GM12878 (cell line): ENCODE measurements at regions not wholly inside any gene's neighbourhood (a gene's known extent, or its start where the extent isn't known, plus 50 kb on each side); places are given as distances from the start of the nearest gene placed in this dataset.

ENCODE experiments used
- ATAC-seq: fragments of 200-7000 bp; cut with Tn5 transposase; 3 replicates; pipeline ENCODE4 v1.9.1; 2020; ENCODE audit warnings: mild to moderate bottlenecking, moderate library complexity
- BruUV-seq: library from RNA; stranded (reverse); fragments of 400-500 nt; replicated peaks from 2 replicates; lab custom pipeline; 2021; lab: Mats Ljungman, UMichigan
- CTCF ChIA-PET: fragments of 300-600 bp; sonication (Branson Sonifier 250); formaldehyde crosslinking; extraction: SDS; loops from one replicate; lab custom pipeline; 2021; ENCODE audit warnings: inconsistent platforms; lab: Yijun Ruan, JAX
- POLR2A ChIA-PET: fragments of 350-600 bp; formaldehyde crosslinking; extraction: SDS; loops from one replicate; lab custom pipeline; 2021; ENCODE audit warnings: inconsistent platforms; lab: Charles Lee
- RAD21 ChIA-PET: fragments of 300-600 bp; sonication (Branson Sonifier 250); formaldehyde crosslinking; loops from one replicate; lab custom pipeline; 2023; ENCODE audit warnings: antibody characterized with exemption; ENCODE audit not compliant: unreplicated experiment; lab: Charles Lee
- SMC1A ChIA-PET: fragments of 300-600 bp; sonication (Branson Sonifier 250); formaldehyde crosslinking; loops from one replicate; lab custom pipeline; 2023; ENCODE audit not compliant: unreplicated experiment, uncharacterized antibody; lab: Charles Lee
- DNase-seq: peaks from one replicate; pipeline ENCODE4 v3.0.0-alpha.2; 2011; ENCODE audit warnings: low read depth, low spot score
- FAIRE-seq: peaks from 3 replicates; lab custom pipeline; 2011; peaks lifted over from hg19 to GRCh38; lab: Jason Lieb, UNC
- H2AFZ ChIP-seq: 2 replicates; pipeline ENCODE4 v1.6.0; 2011; ENCODE audit warnings: low read depth, low read length, control low read depth; ENCODE audit not compliant: control insufficient read depth
- H3K27ac ChIP-seq: 2 replicates; pipeline ENCODE4 v1.5.1; 2011; ENCODE audit warnings: control low read depth; ENCODE audit not compliant: control insufficient read depth, insufficient read depth
- H3K27me3 ChIP-seq, 2 experiments: replicated peaks in 1 of 2; 2 replicates each; pipeline versions ENCODE4 v1.6.0 to v1.6.1; 2011; ENCODE audit warnings: low read length in 1 of 2; ENCODE audit not compliant: control insufficient read depth in 2 of 2, insufficient read depth in 2 of 2
- H3K36me3 ChIP-seq, 2 experiments: 2 replicates each; pipeline ENCODE4 v1.5.1; 2011; ENCODE audit warnings: low read length in 1 of 2; ENCODE audit not compliant: control insufficient read depth in 2 of 2, insufficient read depth in 2 of 2
- H3K4me1 ChIP-seq: 2 replicates; pipeline ENCODE4 v1.6.1; 2011; ENCODE audit warnings: mild to moderate bottlenecking, low read length, moderate library complexity, mixed read lengths; ENCODE audit not compliant: control insufficient read depth, insufficient read depth
- H3K4me2 ChIP-seq: 2 replicates; pipeline ENCODE4 v1.6.0; 2011; ENCODE audit warnings: control low read depth; ENCODE audit not compliant: control insufficient read depth, insufficient read depth
- H3K4me3 ChIP-seq: fragments of 200-600 bp; sonication (generic); 2 replicates; pipeline ENCODE4 v1.5.1; 2016
- H3K79me2 ChIP-seq: 2 replicates; pipeline ENCODE4 v1.6.0; 2011; ENCODE audit warnings: low read length; ENCODE audit not compliant: control insufficient read depth, insufficient read depth
- H3K9ac ChIP-seq: 2 replicates; pipeline ENCODE4 v1.8.0; 2011; ENCODE audit warnings: low read length, control low read depth, mixed read lengths; ENCODE audit not compliant: control insufficient read depth, insufficient read depth
- H3K9me3 ChIP-seq: replicated peaks from 3 replicates; pipeline ENCODE4 v1.5.1; 2011; ENCODE audit warnings: mild to moderate bottlenecking, low read length; ENCODE audit not compliant: control insufficient read depth, insufficient read depth
- H4K20me1 ChIP-seq: 2 replicates; pipeline ENCODE4 v1.6.0; 2011; ENCODE audit not compliant: control insufficient read depth, insufficient read depth
- FOXM1 ChIP-seq: IDR thresholded peaks from 2 replicates; pipeline ENCODE4 v1.6.1; 2012; ENCODE audit warnings: low read depth, mild to moderate bottlenecking, inconsistent platforms, low read length, moderate library complexity
- HDAC2 ChIP-seq: fragments of 200-600 bp; sonication (generic); IDR thresholded peaks from 2 replicates; pipeline ENCODE4 v1.6.1; 2017
- HDGF ChIP-seq: fragments of 450-650 bp; IDR thresholded peaks from 2 replicates; pipeline ENCODE4 v1.6.1; 2016; ENCODE audit warnings: antibody characterized with exemption
- IKZF1 ChIP-seq: fragments of 450-650 bp; conservative IDR thresholded peaks from 2 replicates; pipeline ENCODE4 v1.6.1; 2017; ENCODE audit warnings: antibody characterized with exemption, mild to moderate bottlenecking
- JUND ChIP-seq: IDR thresholded peaks from 2 replicates; pipeline ENCODE4 v1.6.1; 2012; ENCODE audit warnings: low read depth, mild to moderate bottlenecking, low read length, improper control_type of control experiment, moderate library complexity
- KAT2A ChIP-seq: conservative IDR thresholded peaks from 2 replicates; pipeline ENCODE4 v1.6.1; 2011; ENCODE audit warnings: low read depth, low read length; ENCODE audit not compliant: control insufficient read depth
- NR2F1 ChIP-seq: fragments of 450-650 bp; conservative IDR thresholded peaks from 2 replicates; pipeline ENCODE4 v1.6.1; 2017; ENCODE audit warnings: mild to moderate bottlenecking
- RAD21 ChIP-seq: IDR thresholded peaks from 2 replicates; pipeline ENCODE4 v1.6.1; 2011; ENCODE audit warnings: mild to moderate bottlenecking, low read depth, low read length, moderate library complexity; ENCODE audit not compliant: insufficient read depth
- SPI1 ChIP-seq: IDR thresholded peaks from 2 replicates; pipeline ENCODE4 v1.6.1; 2011; ENCODE audit warnings: low read depth, mild to moderate bottlenecking, low read length, moderate library complexity, borderline replicate concordance; ENCODE audit not compliant: insufficient read depth
- STAT3 ChIP-seq: IDR thresholded peaks from 2 replicates; pipeline ENCODE4 v1.6.1; 2011; ENCODE audit warnings: low read depth, low read length, improper control_type of control experiment
- TAF1 ChIP-seq: IDR thresholded peaks from 2 replicates; pipeline ENCODE4 v1.6.1; 2011; ENCODE audit warnings: mild to moderate bottlenecking, low read depth, low read length, borderline replicate concordance
- WGBS: methylation state at CpG from one replicate; pipeline ENCODE4 v1.1.6; 2016; ENCODE audit warnings: low lambda C conversion rate; ENCODE audit not compliant: insufficient replicate concordance, insufficient coverage; ENCODE audit errors: missing lambda C conversion rate; 5-methylcytosine and 5-hydroxymethylcytosine counted together
- in situ Hi-C: fragments of 300-500 bp; cut with MboI; formaldehyde crosslinking; loops from 9 replicates; pipeline ENCODE4 v1.14.3; 2018; ENCODE audit warnings: mixed read lengths
- intact Hi-C: fragments of 100-400 bp; cut with micrococcal nuclease; formaldehyde crosslinking; loops from one replicate; pipeline ENCODE4 v1.14.2; 2022; ENCODE audit not compliant: unreplicated experiment
- TF ChIP-seq, protein P1 (sequence below): IDR thresholded peaks from 2 replicates; pipeline ENCODE4 v1.6.1; 2012; ENCODE audit warnings: low read length, inconsistent platforms

DNA sequence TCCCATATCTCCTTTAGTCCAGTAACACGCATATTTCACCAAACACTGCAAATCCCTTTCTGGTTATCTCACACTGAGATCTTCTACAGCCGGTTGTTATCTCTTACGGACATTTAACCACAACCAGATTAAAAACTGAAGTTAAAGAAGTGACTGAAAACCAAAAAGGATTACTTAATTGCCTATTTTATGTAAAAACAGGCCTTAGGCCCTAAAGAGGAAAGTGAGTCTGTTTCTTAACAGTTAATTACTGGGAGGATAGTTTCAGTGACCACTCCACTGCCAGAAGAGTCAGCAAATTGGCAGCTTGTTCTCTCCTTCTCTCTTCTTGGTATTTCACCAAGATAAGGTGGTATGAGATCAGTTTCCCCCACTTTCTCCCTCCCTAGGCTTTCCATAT lies 161.9 kb upstream of the MEOX2 start:
- ChIA-PET POLR2A (no interaction called here), CTCF (no interaction called here), SMC1A (no interaction called here), RAD21 (no interaction called here)
- 38% methylated on average over 3 of the region's 3 CpGs for WGBS
- H3K36me3 ChIP-seq = no peaks in the 10 kb centered on the region
- no peaks in the 10 kb centered on the region for H4K20me1 ChIP-seq
- DNase-seq (no peak), ATAC-seq (no peak), FAIRE-seq (no peak)
- H3K4me1 ChIP-seq = no peaks in the 10 kb centered on the region
- no TSS peak for BruUV-seq
- TF ChIP-seq STAT3 (no peak), IKZF1 (no peak), TAF1 (no peak), NR2F1 (no peak), JUND (no peak), HDAC2 (no peak), RAD21 (no peak), FOXM1 (no peak), KAT2A (no peak), SPI1 (no peak), HDGF (no peak)
- TF ChIP-seq, protein P1, sequence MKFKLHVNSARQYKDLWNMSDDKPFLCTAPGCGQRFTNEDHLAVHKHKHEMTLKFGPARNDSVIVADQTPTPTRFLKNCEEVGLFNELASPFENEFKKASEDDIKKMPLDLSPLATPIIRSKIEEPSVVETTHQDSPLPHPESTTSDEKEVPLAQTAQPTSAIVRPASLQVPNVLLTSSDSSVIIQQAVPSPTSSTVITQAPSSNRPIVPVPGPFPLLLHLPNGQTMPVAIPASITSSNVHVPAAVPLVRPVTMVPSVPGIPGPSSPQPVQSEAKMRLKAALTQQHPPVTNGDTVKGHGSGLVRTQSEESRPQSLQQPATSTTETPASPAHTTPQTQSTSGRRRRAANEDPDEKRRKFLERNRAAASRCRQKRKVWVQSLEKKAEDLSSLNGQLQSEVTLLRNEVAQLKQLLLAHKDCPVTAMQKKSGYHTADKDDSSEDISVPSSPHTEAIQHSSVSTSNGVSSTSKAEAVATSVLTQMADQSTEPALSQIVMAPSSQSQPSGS = no peak
- H3K79me2 ChIP-seq = no peaks in the 10 kb centered on the region
- H3K9me3 ChIP-seq = no peaks in the 10 kb centered on the region
- no peak overlapping the region for H2AFZ ChIP-seq
- no peak overlapping the region for H3K9ac ChIP-seq
- in situ Hi-C loops (no loop called here), intact Hi-C loops (no loop called here)
- H3K4me3 ChIP-seq = no peak overlapping the region
- no peaks in the 10 kb centered on the region for H3K27me3 ChIP-seq
- H3K4me2 ChIP-seq = no peak overlapping the region
- no peak overlapping the region for H3K27ac ChIP-seq
